HCT116 (cell line): ENCODE measurements at regions not wholly inside any gene's neighbourhood (a gene's known extent, or its start where the extent isn't known, plus 50 kb on each side); places are given as distances from the start of the nearest gene placed in this dataset.

Source experiments
- ATAC-seq: fragments of 200-7000 bp; cut with Tn5 transposase; 2 replicates; pipeline ENCODE4 v1.9.1; 2020; ENCODE audit warnings: mild to moderate bottlenecking, moderate library complexity
- BruUV-seq: library from RNA; stranded (reverse); fragments of 400-500 nt; replicated peaks from 2 replicates; lab custom pipeline; 2021; lab: Mats Ljungman, UMichigan
- CTCF ChIA-PET: fragments of 300-600 bp; sonication (Branson Sonifier 250); formaldehyde crosslinking; loops from one replicate; lab custom pipeline; 2021; ENCODE audit warnings: antibody characterized with exemption; lab: Charles Lee
- POLR2A ChIA-PET: fragments of 300-600, 350-600 bp; sonication (Branson Sonifier 250); formaldehyde crosslinking; loops from one replicate; lab custom pipeline; 2021; ENCODE audit warnings: antibody characterized with exemption; lab: Charles Lee
- RAD21 ChIA-PET, 2 experiments: fragments of 300-600 bp; sonication (Branson Sonifier 250); formaldehyde crosslinking; loops; one replicate each; lab custom pipeline; 2023; ENCODE audit warnings: low total read pairs in 2 of 2; ENCODE audit not compliant: uncharacterized antibody in 2 of 2, unreplicated experiment in 2 of 2, low non-redundant PET in 1 of 2; lab: Charles Lee
- DNase-seq: peaks from one replicate; pipeline ENCODE4 v3.0.0-alpha.2; 2010; ENCODE audit warnings: low read depth, low spot score
- H2AFZ ChIP-seq: fragments of 200-600 bp; shearing (Covaris generic), sonication (generic); 2 replicates; pipeline ENCODE4 v1.6.1; 2017; ENCODE audit warnings: low read depth, mixed run types, mixed read lengths, antibody characterized with exemption, low read length; ENCODE audit not compliant: poor library complexity, severe bottlenecking
- H3K27ac ChIP-seq: 2 replicates; pipeline ENCODE4 v1.5.1; 2012; ENCODE audit warnings: low read depth, low read length
- H3K27me3 ChIP-seq: fragments of 200-600 bp; sonication (generic); 2 replicates; pipeline ENCODE4 v1.6.1; 2016; ENCODE audit warnings: mixed run types, low read length, mixed read lengths; ENCODE audit not compliant: insufficient read depth
- H3K36me3 ChIP-seq, 2 experiments: fragments of 200-500 bp in 1 of 2; fragments of 200-600 bp in 1 of 2; sonication (Bioruptor generic) in 1 of 2; sonication (generic) in 1 of 2; 2 replicates each; pipeline versions ENCODE4 v1.5.1 to v1.6.1; 2014 to 2016; ENCODE audit warnings: low read length in 2 of 2, inconsistent platforms in 1 of 2, mixed read lengths in 1 of 2, mixed run types in 1 of 2; ENCODE audit not compliant: insufficient read depth in 2 of 2, control insufficient read depth in 1 of 2
- H3K4me1 ChIP-seq, 2 experiments: fragments of 200-600 bp in 1 of 2; sonication (generic) in 1 of 2; 2 replicates each; pipeline versions ENCODE4 v1.5.1 to v1.6.1; 2012 to 2017; ENCODE audit warnings: low read length in 2 of 2, inconsistent platforms in 1 of 2, mild to moderate bottlenecking in 1 of 2, mixed read lengths in 1 of 2, mixed run types in 1 of 2, moderate library complexity in 1 of 2; ENCODE audit not compliant: insufficient read depth in 2 of 2, control insufficient read depth in 1 of 2
- H3K4me2 ChIP-seq: fragments of 200-600 bp; sonication (generic); 2 replicates; pipeline ENCODE4 v1.6.1; 2017; ENCODE audit warnings: mixed run types, low read length, mixed read lengths
- H3K4me3 ChIP-seq, 2 experiments: fragments of 200-600 bp in 1 of 2; sonication (generic) in 1 of 2; replicated peaks in 1 of 2; 2 replicates each; pipeline ENCODE4 v1.5.1; 2011 to 2016; ENCODE audit warnings: low read length in 2 of 2, control low read depth in 1 of 2, low read depth in 1 of 2, mild to moderate bottlenecking in 1 of 2, mixed read lengths in 1 of 2, mixed run types in 1 of 2
- H3K79me2 ChIP-seq: fragments of 200-600 bp; sonication (generic); 2 replicates; pipeline ENCODE4 v1.6.1; 2017; ENCODE audit warnings: mild to moderate bottlenecking, mixed run types, low read length, moderate library complexity, mixed read lengths; ENCODE audit not compliant: insufficient read depth
- H3K9ac ChIP-seq: fragments of 200-600 bp; sonication (generic); 2 replicates; pipeline ENCODE4 v1.6.1; 2016; ENCODE audit warnings: low read length, mixed read lengths
- H3K9me2 ChIP-seq: fragments of 200-600 bp; sonication (generic), shearing (Covaris generic); 2 replicates; pipeline ENCODE4 v1.6.1; 2017; ENCODE audit warnings: mixed run types, mild to moderate bottlenecking, moderate library complexity; ENCODE audit not compliant: insufficient read depth
- H3K9me3 ChIP-seq, 2 experiments: fragments of 200-500 bp in 1 of 2; fragments of 200-600 bp in 1 of 2; sonication (Bioruptor generic) in 1 of 2; sonication (generic) in 1 of 2; 2 replicates each; pipeline ENCODE4 v1.6.1; 2014 to 2017; ENCODE audit warnings: low read length in 2 of 2, mixed read lengths in 2 of 2, inconsistent platforms in 1 of 2, low read depth in 1 of 2, mild to moderate bottlenecking in 1 of 2, mixed run types in 1 of 2, moderate library complexity in 1 of 2; ENCODE audit not compliant: control insufficient read depth in 1 of 2, insufficient read depth in 1 of 2
- H4K20me1 ChIP-seq: fragments of 200-600 bp; sonication (generic), shearing (Covaris generic); 2 replicates; pipeline ENCODE4 v1.6.1; 2017; ENCODE audit warnings: mixed run types, mild to moderate bottlenecking, moderate library complexity; ENCODE audit not compliant: insufficient read depth
- CBX3 ChIP-seq: IDR thresholded peaks from 2 replicates; pipeline ENCODE4 v1.6.1; 2012; ENCODE audit warnings: low read depth
- CEBPB ChIP-seq: IDR thresholded peaks from 2 replicates; pipeline ENCODE4 v1.6.1; 2012; ENCODE audit warnings: low read depth
- CTCF ChIP-seq, 3 experiments: fragments of 200-600 bp in 1 of 3; sonication (generic) in 1 of 3; IDR thresholded peaks in 2 of 3; conservative IDR thresholded peaks in 1 of 3; 2 replicates each; pipeline ENCODE4 v1.5.1; 2012 to 2017; ENCODE audit warnings: low read depth in 2 of 3, low read length in 2 of 3, antibody characterized with exemption in 1 of 3, borderline replicate concordance in 1 of 3, control low read depth in 1 of 3, mild to moderate bottlenecking in 1 of 3, mixed read lengths in 1 of 3, mixed run types in 1 of 3, moderate library complexity in 1 of 3; ENCODE audit not compliant: insufficient read depth in 1 of 3
- EZH2phosphoT487 ChIP-seq: fragments of 200-600 bp; IDR thresholded peaks from 2 replicates; pipeline ENCODE4 v1.6.1; 2018; ENCODE audit warnings: antibody characterized with exemption, borderline replicate concordance
- FOSL1 ChIP-seq: IDR thresholded peaks from 2 replicates; pipeline ENCODE4 v1.6.1; 2012; ENCODE audit warnings: low read depth
- TCF7L2 ChIP-seq: IDR thresholded peaks from 2 replicates; pipeline ENCODE4 v1.7.0; 2011; ENCODE audit warnings: borderline replicate concordance, inconsistent platforms; ENCODE audit not compliant: insufficient read depth, insufficient read length; ENCODE audit errors: extremely low read depth
- ZFX ChIP-seq: fragments of 450-650 bp; IDR thresholded peaks from 2 replicates; pipeline ENCODE4 v1.6.1; 2017
- intact Hi-C: fragments of 100-400 bp; cut with micrococcal nuclease; formaldehyde crosslinking; loops from 2 replicates; pipeline ENCODE4 v1.10.0; 2022

DNA sequence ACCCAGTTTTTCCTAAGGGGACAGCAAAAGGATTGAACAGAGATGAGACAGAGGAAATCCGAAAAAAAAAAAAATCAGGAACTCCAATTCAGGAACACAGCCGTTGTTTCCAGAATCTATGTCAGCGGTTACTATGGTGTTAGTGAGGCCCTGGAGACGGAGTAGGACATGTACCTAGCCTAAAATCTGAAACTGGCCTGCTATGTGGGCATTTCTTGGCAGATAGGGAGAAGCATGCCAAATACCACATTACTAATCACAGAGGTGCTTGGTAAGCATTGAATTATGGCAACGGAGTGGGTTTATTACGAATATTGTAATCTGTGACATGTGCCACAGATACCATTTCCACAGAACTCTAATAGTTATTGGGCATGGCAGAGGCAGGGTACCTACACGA, 530.6 kb downstream of the CCDC85A start:
- DNase-seq (no peak), ATAC-seq (no peak)
- H3K79me2 ChIP-seq = no peaks in the 10 kb centered on the region
- ChIA-PET RAD21 (no interaction called here), CTCF (no interaction called here), POLR2A (no interaction called here)
- H3K4me3 ChIP-seq = no peak overlapping the region
- no peaks in the 10 kb centered on the region for H3K9me2 ChIP-seq
- no TSS peak for BruUV-seq
- no peaks in the 10 kb centered on the region for H3K27me3 ChIP-seq
- H3K9ac ChIP-seq = no peak overlapping the region
- H3K36me3 ChIP-seq = no peaks in the 10 kb centered on the region
- H2AFZ ChIP-seq = no peak overlapping the region
- H3K27ac ChIP-seq = no peak overlapping the region
- TF ChIP-seq FOSL1 = no peak
- no peak for TF ChIP-seq ZFX
- H3K9me3 ChIP-seq = no peaks in the 10 kb centered on the region
- H3K4me1 ChIP-seq = no peaks in the 10 kb centered on the region
- H3K4me2 ChIP-seq = no peak overlapping the region
- intact Hi-C loops = no loop called here
- H4K20me1 ChIP-seq = no peaks in the 10 kb centered on the region

- BruUV-seq = no TSS peak
- no peak for TF ChIP-seq TCF7L2
- no peak for TF ChIP-seq CEBPB
- no peak for TF ChIP-seq CTCF (IDR thresholded peaks at IDR 0.05 in 2 of 3, conservative IDR thresholded peaks at IDR 0.05 in 1 of 3; ENCODE audit: borderline replicate concordance in 1 of 3, insufficient read depth in 1 of 3, low read depth in 2 of 3, low read length in 2 of 3)
- no peak for TF ChIP-seq ZFX
- no peak for TF ChIP-seq CBX3
- TF ChIP-seq EZH2phosphoT487 = no peak
- no peak for TF ChIP-seq FOSL1
- TF ChIP-seq, all 23 proteins: peak for 0
- no peak overlapping the region for H3K9ac ChIP-seq
- H3K27ac ChIP-seq = no peak overlapping the region
- H3K9me2 ChIP-seq = no peaks in the 10 kb centered on the region
- ChIA-PET CTCF (no interaction called here), RAD21 (no interaction called here), POLR2A (no interaction called here)
- no peaks in the 10 kb centered on the region for H3K27me3 ChIP-seq
- DNase-seq = no peak
- no peak overlapping the region for H3K4me3 ChIP-seq
- H2AFZ ChIP-seq = no peak overlapping the region
- no peaks in the 10 kb centered on the region for H4K20me1 ChIP-seq
- intact Hi-C loops = no loop called here
- no peak overlapping the region for H3K4me2 ChIP-seq
- H3K9me3 ChIP-seq = no peaks in the 10 kb centered on the region
- no peaks in the 10 kb centered on the region for H3K36me3 ChIP-seq
- no peaks in the 10 kb centered on the region for H3K4me1 ChIP-seq
- no peaks in the 10 kb centered on the region for H3K79me2 ChIP-seq
- ATAC-seq = no peak
These were observed 531.9 kb downstream of the CCDC85A start for GRCh38 chr2:56715683-56716082.
